ELR (cell line): ENCODE measurements at regions not wholly inside any gene's neighbourhood (a gene's known extent, or its start where the extent isn't known, plus 50 kb on each side); places are given as distances from the start of the nearest gene placed in this dataset.
"Not testable (repeated sequence)": the region's sequence is repeated elsewhere in the genome, so short reads cannot be mapped to it uniquely, and the experiment has no call there.

Experiments used
- DNase-seq: peaks from one replicate; pipeline ENCODE4 v3.0.0-alpha.2; 2015; ENCODE audit warnings: low read depth

- not testable (repeated sequence) for DNase-seq
These were observed 562.1 kb downstream of the ZNF674 start for GRCh38 chrX:45982958-45983727.

GRCh38 chrX:45980726-45981125 is 564.5 kb downstream of the ZNF674 start:
- no peak for DNase-seq

DNA sequence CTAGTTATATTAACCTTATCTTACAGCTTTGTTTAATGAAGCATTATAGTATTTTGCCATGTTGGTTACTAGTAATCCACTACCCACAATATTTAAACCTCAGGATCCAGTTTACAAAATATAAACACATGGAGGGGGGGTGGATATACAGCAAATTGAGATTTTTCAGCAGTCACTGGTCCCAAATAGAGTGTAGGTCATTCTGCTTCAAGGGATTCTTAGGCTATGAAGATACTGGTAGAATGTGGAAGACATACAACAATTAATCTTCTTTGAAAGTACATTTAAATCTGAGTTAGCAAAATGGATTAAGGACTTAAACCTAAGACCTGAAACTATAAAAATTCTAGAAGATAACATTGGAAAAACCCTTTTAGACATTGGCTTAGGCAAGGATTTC is 569.6 kb downstream of the ZNF674 start:
- DNase-seq, result no peak

DNA sequence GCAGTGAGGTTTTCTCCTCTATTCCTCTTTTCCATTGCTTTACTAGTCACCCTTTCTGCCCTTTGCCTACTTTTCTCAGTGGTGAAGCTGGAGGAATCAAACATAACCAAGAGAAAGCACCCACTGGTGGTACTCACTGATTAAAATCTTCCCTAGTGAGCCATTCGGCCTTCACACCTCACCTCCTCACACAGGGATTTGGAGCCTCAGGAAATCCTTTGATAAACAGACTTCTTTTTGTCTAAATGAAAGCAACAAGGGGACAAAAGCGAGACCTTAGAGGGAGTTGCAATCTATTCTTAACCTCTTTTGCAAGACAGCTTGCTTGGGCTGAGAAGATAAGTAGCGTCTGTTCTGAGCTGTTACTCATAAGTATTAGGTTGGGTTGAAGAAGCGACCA is 572.6 kb downstream of the ZNF674 start:
- no peak for DNase-seq

GRCh38 chrX:45959567-45959966 is 585.7 kb downstream of the ZNF674 start:
- DNase-seq, result no peak

GRCh38 chrX:45956191-45956870 is 588.9 kb downstream of the ZNF674 start:
- DNase-seq, result no peak

GRCh38 chrX:45955661-45956060 is 589.6 kb downstream of the ZNF674 start:
- no peak for DNase-seq

GRCh38 chrX:45954026-45954425 is 591.2 kb downstream of the ZNF674 start:
- DNase-seq, result no peak

- DNase-seq, result peak; percentile 1
These were observed 593.2 kb downstream of the ZNF674 start for GRCh38 chrX:45952030-45952429.

GRCh38 chrX:45935408-45935807 is 609.8 kb downstream of the ZNF674 start:
- no peak for DNase-seq

DNA sequence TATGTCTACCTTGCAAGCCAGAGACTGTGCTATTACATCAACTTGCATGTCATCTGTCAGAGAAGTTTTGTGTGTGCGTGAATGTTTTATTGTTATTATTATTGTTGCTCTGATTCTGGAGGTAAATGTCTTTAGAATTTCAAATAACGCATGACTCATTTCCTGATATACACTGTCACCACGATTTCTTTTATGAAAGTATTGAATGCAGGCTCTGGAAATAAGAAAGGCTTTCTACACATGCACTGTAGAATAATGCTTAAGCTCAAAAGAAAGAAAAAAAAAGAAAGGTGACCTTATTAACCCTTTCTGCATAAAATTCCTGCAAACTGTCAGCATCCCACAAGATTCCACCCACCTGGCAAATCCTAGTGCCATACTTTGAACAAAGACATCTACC is 632.9 kb downstream of the ZNF674 start:
- DNase-seq, result peak; percentile 9

DNA sequence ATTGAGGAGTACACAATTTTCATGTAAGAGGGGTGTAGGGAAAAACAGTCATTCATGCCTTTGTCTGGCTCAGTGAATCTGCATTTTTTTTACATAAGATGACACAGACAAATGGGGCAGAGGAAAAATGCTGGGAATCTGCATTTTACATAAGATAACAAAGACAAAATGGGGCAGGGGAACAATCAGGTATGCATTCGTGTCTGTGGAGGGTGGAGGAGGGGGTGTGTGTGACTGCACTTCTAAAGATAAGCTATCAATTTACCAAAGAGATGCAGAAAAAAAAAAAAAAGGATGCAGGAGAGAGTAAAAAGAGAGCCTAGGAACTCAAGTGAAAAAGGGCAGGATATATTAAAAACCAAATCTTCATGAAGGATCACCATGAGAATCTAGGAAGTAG is 637.4 kb downstream of the ZNF674 start:
- no peak for DNase-seq

DNA sequence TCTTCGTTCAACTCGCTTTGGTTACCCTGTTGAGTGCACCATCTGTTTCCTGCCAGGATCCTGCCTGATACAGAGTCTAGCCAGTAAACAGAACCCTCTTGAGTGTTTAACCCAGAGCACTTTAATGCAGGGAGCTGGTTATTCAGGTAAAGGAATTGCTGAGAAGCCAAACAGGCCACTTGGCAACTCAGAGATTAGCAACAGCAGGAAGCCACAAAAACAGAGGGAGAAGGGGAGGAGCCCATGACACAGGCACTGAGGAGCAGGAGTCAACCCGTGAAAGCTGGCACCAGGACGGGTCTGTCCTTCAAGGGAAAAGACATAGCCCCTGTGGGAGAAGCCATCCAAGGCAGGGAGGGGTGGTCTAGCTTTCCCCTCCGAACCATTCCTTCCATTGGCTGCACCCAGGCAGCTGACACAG is 641.4 kb downstream of the ZNF674 start:
- no peak for DNase-seq

GRCh38 chrX:45900766-45901615 is 644.2 kb downstream of the ZNF674 start:
- DNase-seq, result no peak

- DNase-seq, result no peak
These were observed 650.2 kb downstream of the ZNF674 start for GRCh38 chrX:45894864-45895645.

- peak; percentile 81 for DNase-seq
These were observed 655.8 kb downstream of the ZNF674 start for GRCh38 chrX:45889471-45889870.

- no peak for DNase-seq
These were observed 656.7 kb downstream of the ZNF674 start for GRCh38 chrX:45888518-45888917.

- DNase-seq, result no peak
These were observed 659.3 kb downstream of the ZNF674 start for GRCh38 chrX:45885931-45886330.

GRCh38 chrX:45879512-45879911 is 665.7 kb downstream of the ZNF674 start:
- DNase-seq, result no peak

DNA sequence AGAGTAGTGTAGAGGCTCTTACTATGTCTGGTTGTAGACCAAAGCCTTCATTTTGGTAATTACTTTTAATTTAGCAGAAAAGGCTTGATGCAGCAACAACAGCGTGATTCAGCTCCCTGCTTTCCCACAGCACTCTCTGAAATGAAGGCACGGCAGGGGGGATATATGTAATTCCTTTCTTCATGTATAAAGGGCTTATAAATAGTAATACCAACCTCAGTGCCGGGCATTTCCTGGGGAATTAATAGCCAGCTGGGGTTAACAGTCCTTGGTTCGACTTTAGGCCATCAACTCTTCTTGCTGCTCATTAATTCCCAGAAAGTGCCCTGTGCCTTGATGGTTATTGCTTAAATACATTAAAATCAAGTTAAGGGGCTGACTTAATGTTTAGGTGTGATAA is 669.0 kb downstream of the ZNF674 start:
- DNase-seq, result no peak

- DNase-seq, result no peak
These were observed 671.4 kb downstream of the ZNF674 start for GRCh38 chrX:45873781-45874180.

- no peak for DNase-seq
These were observed 671.8 kb upstream of the DIPK2B start for GRCh38 chrX:45872480-45872879.
